Right renal cortex interstitium (tissue), 3 donors: ENCODE measurements at regions not wholly inside any gene's neighbourhood (a gene's known extent, or its start where the extent isn't known, plus 50 kb on each side); places are given as distances from the start of the nearest gene placed in this dataset.
"Not testable (repeated sequence)": the region's sequence is repeated elsewhere in the genome, so short reads cannot be mapped to it uniquely, and the experiment has no call there.

Experiments
- DNase-seq, 3 donors: peaks; one replicate each; pipeline ENCODE4 v3.0.0-alpha.2; 2013; ENCODE audit warnings: low read depth in 3 of 3, low spot score in 2 of 3

- DNase-seq: no peak
These were observed 473.0 kb downstream of the FAT4 start for GRCh38 chr4:125787707-125788106.

- no peak for DNase-seq
These were observed 474.3 kb downstream of the FAT4 start for GRCh38 chr4:125789023-125789422.

- DNase-seq: no peak
These were observed 477.1 kb downstream of the FAT4 start for GRCh38 chr4:125791896-125792295.

- no peak for DNase-seq
These were observed 480.2 kb downstream of the FAT4 start for GRCh38 chr4:125794989-125795388.

GRCh38 chr4:125796138-125796537 is 481.4 kb downstream of the FAT4 start:
- no peak for DNase-seq

GRCh38 chr4:125797621-125798020 is 482.9 kb downstream of the FAT4 start:
- not testable (repeated sequence) for DNase-seq

- DNase-seq: no peak
These were observed 486.6 kb downstream of the FAT4 start for GRCh38 chr4:125801373-125801772.

GRCh38 chr4:125801924-125802323 is 487.2 kb downstream of the FAT4 start:
- no peak for DNase-seq

- DNase-seq: no peak
These were observed 493.3 kb downstream of the FAT4 start for GRCh38 chr4:125808022-125808421.

GRCh38 chr4:125808570-125808969 is 493.8 kb downstream of the FAT4 start:
- DNase-seq: no peak

- no peak for DNase-seq
These were observed 497.1 kb downstream of the FAT4 start for GRCh38 chr4:125811892-125812291.

GRCh38 chr4:125826801-125827695 is 512.3 kb downstream of the FAT4 start:
- DNase-seq: peak in 2 of 3 donors; percentile 25 to 36

GRCh38 chr4:125827696-125828052 is 512.9 kb downstream of the FAT4 start:
- no peak for DNase-seq

GRCh38 chr4:125828346-125828745 is 513.6 kb downstream of the FAT4 start:
- no peak for DNase-seq

- no peak for DNase-seq
These were observed 517.4 kb downstream of the FAT4 start for GRCh38 chr4:125832161-125832560.

GRCh38 chr4:125836597-125837195 is 521.9 kb downstream of the FAT4 start:
- DNase-seq: no peak

GRCh38 chr4:125837493-125838201 is 522.9 kb downstream of the FAT4 start:
- DNase-seq: no peak

GRCh38 chr4:125838202-125838601 is 523.4 kb downstream of the FAT4 start:
- DNase-seq: no peak

- no peak for DNase-seq
These were observed 524.2 kb downstream of the FAT4 start for GRCh38 chr4:125838924-125839323.

GRCh38 chr4:125843947-125844346 is 529.2 kb downstream of the FAT4 start:
- DNase-seq: no peak

GRCh38 chr4:125847518-125847917 is 532.8 kb downstream of the FAT4 start:
- DNase-seq: no peak

GRCh38 chr4:125849869-125850268 is 535.1 kb downstream of the FAT4 start:
- DNase-seq: no peak
